Keratinocyte (primary cell): ENCODE measurements at regions not wholly inside any gene's neighbourhood (a gene's known extent, or its start where the extent isn't known, plus 50 kb on each side); places are given as distances from the start of the nearest gene placed in this dataset.

ENCODE experiments used
- DNase-seq: peaks from one replicate; pipeline ENCODE4 v3.0.0-alpha.2; 2011; ENCODE audit warnings: low read depth, missing footprints, low spot score
- FAIRE-seq: peaks from 2 replicates; lab custom pipeline; 2011; peaks lifted over from hg19 to GRCh38; lab: Jason Lieb, UNC
- H2AFZ ChIP-seq: 2 replicates; pipeline ENCODE4 v1.6.0; 2012; ENCODE audit warnings: low read length, control low read depth, inconsistent platforms; ENCODE audit not compliant: control insufficient read depth
- H3K27ac ChIP-seq: 2 replicates; pipeline ENCODE4 v1.5.1; 2011; ENCODE audit warnings: low read length; ENCODE audit not compliant: control insufficient read depth, insufficient read depth
- H3K27me3 ChIP-seq: 3 replicates; pipeline ENCODE4 v1.6.0; 2011; ENCODE audit warnings: low read length; ENCODE audit not compliant: control insufficient read depth, insufficient read depth; ENCODE audit errors: extremely low read depth
- H3K36me3 ChIP-seq, 2 experiments: 2 replicates in 1 of 2; 3 replicates in 1 of 2; pipeline ENCODE4 v1.5.1; 2011; ENCODE audit warnings: low read length in 2 of 2, mild to moderate bottlenecking in 1 of 2; ENCODE audit not compliant: control insufficient read depth in 2 of 2, insufficient read depth in 2 of 2; ENCODE audit errors: extremely low read depth in 1 of 2
- H3K4me1 ChIP-seq: 3 replicates; pipeline ENCODE4 v1.5.1; 2011; ENCODE audit warnings: low read length; ENCODE audit not compliant: control insufficient read depth, insufficient read depth; ENCODE audit errors: extremely low read depth
- H3K4me2 ChIP-seq: 3 replicates; pipeline ENCODE4 v1.6.0; 2011; ENCODE audit warnings: low read depth, low read length; ENCODE audit not compliant: control insufficient read depth, insufficient read depth; ENCODE audit errors: extremely low read depth
- H3K4me3 ChIP-seq, 3 experiments: fragments of 200-600 bp in 1 of 3; sonication (generic) in 1 of 3; 2 replicates in 2 of 3; 3 replicates in 1 of 3; pipeline ENCODE4 v1.5.1; 2011 to 2016; ENCODE audit warnings: low read length in 3 of 3, mild to moderate bottlenecking in 3 of 3, control low read depth in 2 of 3, inconsistent platforms in 1 of 3, low read depth in 1 of 3, mixed read lengths in 1 of 3, mixed run types in 1 of 3, moderate library complexity in 1 of 3; ENCODE audit not compliant: control insufficient read depth in 2 of 3, insufficient read depth in 2 of 3; ENCODE audit errors: extremely low read depth in 1 of 3
- H3K79me2 ChIP-seq: 2 replicates; pipeline ENCODE4 v1.6.0; 2012; ENCODE audit warnings: low read length; ENCODE audit not compliant: control insufficient read depth, insufficient read depth
- H3K9ac ChIP-seq: 3 replicates; pipeline ENCODE4 v1.6.0; 2011; ENCODE audit warnings: low read length; ENCODE audit not compliant: control insufficient read depth, insufficient read depth; ENCODE audit errors: extremely low read depth
- H3K9me1 ChIP-seq: 3 replicates; pipeline ENCODE4 v1.6.0; 2011; ENCODE audit warnings: low read length; ENCODE audit not compliant: control insufficient read depth, insufficient read depth; ENCODE audit errors: extremely low read depth
- H3K9me3 ChIP-seq: 2 replicates; pipeline ENCODE4 v1.5.1; 2012; ENCODE audit warnings: low read depth, low read length; ENCODE audit not compliant: control insufficient read depth
- H4K20me1 ChIP-seq: 3 replicates; pipeline ENCODE4 v1.6.0; 2011; ENCODE audit warnings: low read length; ENCODE audit not compliant: control insufficient read depth, insufficient read depth; ENCODE audit errors: extremely low read depth
- CTCF ChIP-seq, 3 experiments: IDR thresholded peaks in 1 of 3; conservative IDR thresholded peaks in 1 of 3; optimal IDR thresholded peaks in 1 of 3; 2 replicates in 2 of 3; 3 replicates in 1 of 3; pipeline versions ENCODE3 to v1.5.1; 2011; ENCODE audit warnings: low read length in 3 of 3, mild to moderate bottlenecking in 3 of 3, moderate library complexity in 2 of 3, control low read depth in 1 of 3, inconsistent platforms in 1 of 3; ENCODE audit not compliant: insufficient read depth in 2 of 3; ENCODE audit errors: extremely low read depth in 1 of 3
- EZH2 ChIP-seq: IDR thresholded peaks from one replicate; pipeline ENCODE4 v1.6.1; 2012; ENCODE audit warnings: inconsistent platforms, mild to moderate bottlenecking, low read length, moderate library complexity
- dilution Hi-C: fragments of 300-500 bp; cut with MboI; formaldehyde crosslinking; loops from one replicate; pipeline ENCODE4 v1.7.0; 2020; ENCODE audit warnings: low sequenced_read_pairs; ENCODE audit not compliant: extremely low pct_ligation_motif_present

- TF ChIP-seq EZH2: no peak
- Histone ChIP-seq H4K20me1 (no peaks in the 10 kb centered on the region), H3K9ac (no peak overlapping the region), H3K4me2 (no peak overlapping the region), H2AFZ (no peak overlapping the region), H3K4me3 (no peak overlapping the region), H3K9me1 (no peaks in the 10 kb centered on the region), H3K4me1 (no peaks in the 10 kb centered on the region), H3K27me3 (no peaks in the 10 kb centered on the region), H3K36me3 (no peaks in the 10 kb centered on the region), H3K27ac (no peak overlapping the region), H3K9me3 (no peaks in the 10 kb centered on the region), H3K79me2 (no peaks in the 10 kb centered on the region)
- no peak for FAIRE-seq
- dilution Hi-C loops: no loop called here
- no peak for DNase-seq
Observed at GRCh38 chr3:107092121-107092520, 285.1 kb upstream of the CCDC54 start.

GRCh38 chr3:107098864-107099263 is 278.4 kb upstream of the CCDC54 start:
- no peaks in the 10 kb centered on the region for H4K20me1 ChIP-seq
- H3K27me3 ChIP-seq: no peaks in the 10 kb centered on the region
- H2AFZ ChIP-seq: no peak overlapping the region
- no peak overlapping the region for H3K9ac ChIP-seq
- dilution Hi-C loops: no loop called here
- H3K36me3 ChIP-seq: no peaks in the 10 kb centered on the region
- no peaks in the 10 kb centered on the region for H3K9me3 ChIP-seq
- no peak overlapping the region for H3K27ac ChIP-seq
- no peak overlapping the region for H3K4me2 ChIP-seq
- H3K4me3 ChIP-seq: no peak overlapping the region
- no peak for DNase-seq
- H3K79me2 ChIP-seq: no peaks in the 10 kb centered on the region
- no peak for FAIRE-seq
- TF ChIP-seq CTCF (optimal IDR thresholded peaks at IDR 0.05 in 1 of 3, IDR thresholded peaks at IDR 0.05 in 1 of 3, conservative IDR thresholded peaks at IDR 0.05 in 1 of 3; ENCODE audit: extremely low read depth in 1 of 3, insufficient read depth in 2 of 3, low read length in 3 of 3) (no peak), EZH2 (no peak)
- no peaks in the 10 kb centered on the region for H3K4me1 ChIP-seq
- no peaks in the 10 kb centered on the region for H3K9me1 ChIP-seq

- Histone ChIP-seq H3K79me2 (no peaks in the 10 kb centered on the region), H2AFZ (no peak overlapping the region), H3K36me3 (no peaks in the 10 kb centered on the region), H3K9me1 (no peaks in the 10 kb centered on the region), H4K20me1 (no peaks in the 10 kb centered on the region), H3K9ac (no peak overlapping the region), H3K27me3 (no peaks in the 10 kb centered on the region), H3K9me3 (no peaks in the 10 kb centered on the region), H3K4me1 (no peaks in the 10 kb centered on the region), H3K4me2 (no peak overlapping the region), H3K27ac (no peak overlapping the region), H3K4me3 (no peak overlapping the region)
- TF ChIP-seq CTCF (optimal IDR thresholded peaks at IDR 0.05 in 1 of 3, IDR thresholded peaks at IDR 0.05 in 1 of 3, conservative IDR thresholded peaks at IDR 0.05 in 1 of 3; ENCODE audit: extremely low read depth in 1 of 3, insufficient read depth in 2 of 3, low read length in 3 of 3): no peak
- TF ChIP-seq EZH2: no peak
- no peak for DNase-seq
- FAIRE-seq: no peak
- dilution Hi-C loops: no loop called here
Observed at GRCh38 chr3:107100137-107100536, 277.1 kb upstream of the CCDC54 start.
